H1 (cell line): ENCODE measurements at regions not wholly inside any gene's neighbourhood (a gene's known extent, or its start where the extent isn't known, plus 50 kb on each side); places are given as distances from the start of the nearest gene placed in this dataset.

Experiments
- CTBP2 ChIP-seq: IDR thresholded peaks from 2 replicates; pipeline ENCODE4 v1.7.0; 2011; ENCODE audit warnings: borderline replicate concordance, mild to moderate bottlenecking, moderate library complexity, mixed read lengths, low read length; ENCODE audit not compliant: insufficient read depth, insufficient read length
- PHF8 ChIP-seq: fragments of 200-600 bp; sonication (generic); conservative IDR thresholded peaks from 2 replicates; pipeline ENCODE4 v1.7.1; 2012; ENCODE audit warnings: low read depth, mild to moderate bottlenecking, inconsistent platforms, low read length, moderate library complexity
- POU5F1 ChIP-seq: IDR thresholded peaks from 2 replicates; pipeline ENCODE4 v1.6.1; 2011; ENCODE audit warnings: low read depth, mild to moderate bottlenecking, low read length, moderate library complexity
- TEAD4 ChIP-seq: IDR thresholded peaks from 2 replicates; pipeline ENCODE4 v1.6.1; 2012; ENCODE audit warnings: low read depth, low read length, inconsistent platforms, mixed read lengths
- TF ChIP-seq, protein P1 (sequence below), 3 experiments: IDR thresholded peaks; 1 replicate in 2 of 3; 2 replicates in 1 of 3; pipeline versions ENCODE4 v1.5.1 to v1.6.1; 2011; ENCODE audit warnings: low read length in 3 of 3, mild to moderate bottlenecking in 3 of 3, inconsistent platforms in 2 of 3, low read depth in 1 of 3, moderate library complexity in 1 of 3; ENCODE audit not compliant: insufficient read depth in 1 of 3; ENCODE audit errors: control extremely low read depth in 1 of 3

DNA sequence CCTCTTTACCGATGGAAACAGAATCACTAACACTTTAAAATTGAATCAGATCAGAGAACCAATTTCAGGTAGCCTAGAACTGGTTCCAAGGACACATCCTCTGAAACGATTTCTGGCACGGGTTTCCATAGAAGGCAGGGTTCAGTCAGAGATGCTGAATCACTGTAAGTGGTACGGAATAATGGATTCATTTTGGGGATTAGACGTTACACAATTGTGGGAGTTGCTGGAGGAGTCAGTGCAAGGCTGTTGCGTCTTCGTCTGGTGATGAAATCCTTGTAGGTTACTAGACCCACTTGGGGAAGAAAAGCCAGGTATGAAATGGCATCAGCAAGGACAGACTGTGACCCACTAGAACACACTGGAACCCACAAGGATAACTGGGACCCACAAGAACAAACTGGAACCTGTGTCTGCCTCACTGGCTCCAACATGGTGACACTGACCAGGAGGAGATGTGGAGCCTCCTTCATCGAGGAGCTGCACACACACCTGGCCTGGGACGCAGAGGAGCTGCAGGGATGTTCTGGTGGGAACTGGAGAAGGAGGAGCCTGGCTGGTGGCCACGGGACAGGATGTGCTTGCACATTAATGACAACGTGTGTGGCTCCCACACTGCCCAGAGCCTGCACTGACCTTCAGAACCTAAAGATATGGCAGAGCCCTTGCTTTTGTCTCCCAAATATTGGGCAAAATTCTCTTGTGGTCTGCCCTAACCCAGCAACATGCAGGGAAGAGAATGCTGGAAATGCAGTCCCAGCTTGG is 105.1 kb downstream of the TRAPPC11 start (continued):
- TF ChIP-seq, protein P1, sequence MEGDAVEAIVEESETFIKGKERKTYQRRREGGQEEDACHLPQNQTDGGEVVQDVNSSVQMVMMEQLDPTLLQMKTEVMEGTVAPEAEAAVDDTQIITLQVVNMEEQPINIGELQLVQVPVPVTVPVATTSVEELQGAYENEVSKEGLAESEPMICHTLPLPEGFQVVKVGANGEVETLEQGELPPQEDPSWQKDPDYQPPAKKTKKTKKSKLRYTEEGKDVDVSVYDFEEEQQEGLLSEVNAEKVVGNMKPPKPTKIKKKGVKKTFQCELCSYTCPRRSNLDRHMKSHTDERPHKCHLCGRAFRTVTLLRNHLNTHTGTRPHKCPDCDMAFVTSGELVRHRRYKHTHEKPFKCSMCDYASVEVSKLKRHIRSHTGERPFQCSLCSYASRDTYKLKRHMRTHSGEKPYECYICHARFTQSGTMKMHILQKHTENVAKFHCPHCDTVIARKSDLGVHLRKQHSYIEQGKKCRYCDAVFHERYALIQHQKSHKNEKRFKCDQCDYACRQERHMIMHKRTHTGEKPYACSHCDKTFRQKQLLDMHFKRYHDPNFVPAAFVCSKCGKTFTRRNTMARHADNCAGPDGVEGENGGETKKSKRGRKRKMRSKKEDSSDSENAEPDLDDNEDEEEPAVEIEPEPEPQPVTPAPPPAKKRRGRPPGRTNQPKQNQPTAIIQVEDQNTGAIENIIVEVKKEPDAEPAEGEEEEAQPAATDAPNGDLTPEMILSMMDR (IDR thresholded peaks at IDR 0.05; ENCODE audit: control extremely low read depth in 1 of 3, insufficient read depth in 1 of 3, low read depth in 1 of 3, low read length in 3 of 3), result no peak
- no peak for TF ChIP-seq PHF8
- TF ChIP-seq TEAD4, result no peak
- no peak for TF ChIP-seq CTBP2
- TF ChIP-seq POU5F1, result no peak
- TF ChIP-seq, all 59 proteins: peak for 0
